ENCODE measurements at regions not wholly inside any gene's neighbourhood (a gene's known extent, or its start where the extent isn't known, plus 50 kb on each side); places are given as distances from the start of the nearest gene placed in this dataset.
"Not testable (repeated sequence)": the region's sequence is repeated elsewhere in the genome, so short reads cannot be mapped to it uniquely, and the experiment has no call there.

GRCh38 chr2:66240286-66240685, 194.6 kb upstream of the MEIS1 start:
- no peak for DNase-seq

GRCh38 chr2:66239655-66240054, 195.3 kb upstream of the MEIS1 start:
- no peak for DNase-seq

GRCh38 chr2:66237803-66238379, 197.0 kb upstream of the MEIS1 start:
- DNase-seq: no peak

GRCh38 chr2:66236816-66237802, 197.8 kb upstream of the MEIS1 start:
- no peak for DNase-seq

GRCh38 chr2:66236067-66236685, 198.7 kb upstream of the MEIS1 start:
- DNase-seq: no peak

GRCh38 chr2:66235428-66235827, 199.5 kb upstream of the MEIS1 start:
- no peak for DNase-seq

GRCh38 chr2:66233981-66234380, 200.9 kb upstream of the MEIS1 start:
- DNase-seq: no peak

GRCh38 chr2:66228128-66228547, 206.8 kb upstream of the MEIS1 start:
- DNase-seq: no peak

GRCh38 chr2:66217039-66217585, 217.8 kb upstream of the MEIS1 start:
- no peak for DNase-seq

- DNase-seq: no peak
Measured at GRCh38 chr2:66212749-66213148, 222.2 kb upstream of the MEIS1 start.

GRCh38 chr2:66202586-66202985, 232.3 kb upstream of the MEIS1 start:
- DNase-seq: no peak

- DNase-seq: no peak
Measured at GRCh38 chr2:66201242-66201641, 233.7 kb upstream of the MEIS1 start.

GRCh38 chr2:66198873-66199272, 236.1 kb upstream of the MEIS1 start:
- no peak for DNase-seq

- DNase-seq: no peak
Measured at GRCh38 chr2:66192888-66193287, 242.0 kb upstream of the MEIS1 start.

GRCh38 chr2:66191311-66191710, 243.6 kb upstream of the MEIS1 start:
- DNase-seq: no peak

- peak; percentile 23 for DNase-seq
Measured at GRCh38 chr2:66189553-66189952, 245.4 kb upstream of the MEIS1 start.

GRCh38 chr2:66186537-66186936, 248.4 kb upstream of the MEIS1 start:
- no peak for DNase-seq

GRCh38 chr2:66185497-66186054, 249.3 kb upstream of the MEIS1 start:
- DNase-seq: no peak

GRCh38 chr2:66177128-66177796, 257.7 kb upstream of the MEIS1 start:
- DNase-seq: not testable (repeated sequence)

- no peak for DNase-seq
Measured at GRCh38 chr2:66174491-66174890, 260.4 kb upstream of the MEIS1 start.

GRCh38 chr2:66173645-66174044, 261.3 kb upstream of the MEIS1 start:
- DNase-seq: no peak

- DNase-seq: no peak
Measured at GRCh38 chr2:66171530-66171929, 263.4 kb upstream of the MEIS1 start.

All from suppressor macrophage treated with lipopolysaccharide for 4 hours (primary cell).